CD4-positive, alpha-beta T cell treated with Interleukin-1 beta for 1 hour (primary cell): ENCODE measurements at regions not wholly inside any gene's neighbourhood (a gene's known extent, or its start where the extent isn't known, plus 50 kb on each side); places are given as distances from the start of the nearest gene placed in this dataset.

ENCODE experiments used
- DNase-seq, 2 donors: peaks; one replicate each; pipeline ENCODE4 v3.0.0-alpha.2; 2020 to 2022

DNA sequence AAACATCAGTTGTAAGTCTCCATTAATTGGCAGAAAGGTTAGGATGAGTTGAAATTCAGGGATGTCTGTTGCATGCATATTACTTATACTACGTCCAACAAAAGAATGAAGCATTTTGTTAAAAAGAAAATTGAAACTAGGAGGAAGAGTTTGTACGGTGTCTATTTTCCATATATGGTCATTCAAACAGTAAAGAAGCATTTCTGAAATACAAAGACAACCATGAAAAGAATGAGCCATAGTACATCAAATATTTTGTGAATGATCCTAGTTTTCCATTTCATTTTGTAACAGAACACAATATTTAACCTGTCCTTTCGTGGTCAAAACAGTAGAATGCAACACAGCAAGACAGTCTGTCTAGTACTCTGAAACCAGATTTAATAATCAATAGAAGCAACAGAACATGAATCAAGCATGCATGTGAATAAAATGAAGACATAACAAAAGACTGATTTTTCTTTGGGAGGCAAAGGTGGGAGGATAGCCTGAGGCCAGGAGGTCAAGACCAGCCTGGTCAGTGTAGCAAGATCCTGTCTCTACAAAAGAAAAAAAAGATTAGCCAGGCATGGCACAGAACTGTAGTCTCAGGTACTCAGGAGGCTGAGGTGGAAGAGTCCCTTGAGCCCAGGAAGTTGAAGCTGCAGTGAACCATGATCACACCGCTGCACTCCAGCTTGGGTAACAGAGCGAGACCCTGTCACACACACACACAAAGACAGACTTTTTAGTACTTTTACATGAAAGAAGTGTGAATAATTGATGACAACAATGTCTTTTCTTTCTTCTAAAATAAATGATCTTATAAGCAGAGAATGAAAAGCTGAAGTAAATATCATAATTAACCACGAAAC lies 156.0 kb downstream of the LRIG3 start:
- DNase-seq: no peak

DNA sequence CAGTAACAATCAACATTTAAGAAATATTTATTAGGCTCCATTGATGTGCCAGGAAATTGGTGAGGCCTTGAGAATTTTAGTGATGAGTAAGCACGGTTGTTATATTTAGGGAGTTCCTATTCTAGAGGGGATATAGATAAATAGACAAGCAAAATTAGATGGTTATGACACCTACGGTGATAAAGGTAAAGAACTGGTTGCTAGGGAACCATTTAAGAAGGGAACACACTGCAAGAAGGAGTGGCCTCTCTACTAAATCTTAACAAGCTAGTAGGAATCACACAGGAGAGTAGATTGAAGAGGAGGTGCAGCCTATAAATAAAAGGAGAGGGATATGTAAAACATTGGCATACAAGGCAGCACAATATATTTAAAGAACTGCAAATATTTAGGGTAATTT lies 155.2 kb downstream of the LRIG3 start:
- no peak for DNase-seq

DNA sequence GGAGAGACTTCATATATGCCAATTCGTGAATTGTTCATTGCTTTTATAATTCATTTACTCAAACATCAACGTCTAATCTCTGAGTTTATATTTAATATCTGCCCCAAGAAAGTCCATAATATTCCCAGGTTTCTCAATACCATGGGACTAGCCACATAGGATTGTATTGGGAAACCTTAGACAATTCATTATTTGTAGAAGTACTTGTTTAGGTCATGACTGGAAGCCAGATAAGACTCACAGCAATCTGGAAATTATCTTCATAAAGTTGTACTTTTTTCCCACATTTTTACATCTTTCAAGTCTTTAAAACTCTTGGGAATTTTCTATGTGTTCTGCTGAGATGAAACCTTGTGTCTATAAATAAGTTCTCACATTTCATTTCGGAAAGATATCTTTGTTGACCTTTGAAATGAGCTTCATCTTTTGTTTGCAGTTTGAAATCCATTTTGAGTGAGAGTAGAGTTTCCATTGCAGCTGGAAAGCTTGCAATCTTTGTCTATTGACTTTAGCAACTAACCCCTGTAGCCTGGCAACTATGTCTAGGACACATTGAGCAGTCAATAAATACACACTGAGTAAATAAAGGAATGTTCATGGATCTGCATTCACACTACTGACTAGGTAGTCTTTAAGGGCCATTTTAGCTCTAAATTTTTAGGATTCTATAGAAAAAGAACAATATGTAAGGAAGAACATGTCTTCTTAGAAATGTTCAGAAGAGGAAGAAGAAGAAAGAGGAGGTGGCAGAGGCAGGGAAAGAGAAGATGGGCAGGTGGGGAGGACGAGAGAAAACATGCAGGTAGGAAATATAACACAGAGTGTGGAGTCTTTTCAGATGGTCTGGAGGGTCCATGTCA lies 154.4 kb downstream of the LRIG3 start:
- no peak for DNase-seq

DNA sequence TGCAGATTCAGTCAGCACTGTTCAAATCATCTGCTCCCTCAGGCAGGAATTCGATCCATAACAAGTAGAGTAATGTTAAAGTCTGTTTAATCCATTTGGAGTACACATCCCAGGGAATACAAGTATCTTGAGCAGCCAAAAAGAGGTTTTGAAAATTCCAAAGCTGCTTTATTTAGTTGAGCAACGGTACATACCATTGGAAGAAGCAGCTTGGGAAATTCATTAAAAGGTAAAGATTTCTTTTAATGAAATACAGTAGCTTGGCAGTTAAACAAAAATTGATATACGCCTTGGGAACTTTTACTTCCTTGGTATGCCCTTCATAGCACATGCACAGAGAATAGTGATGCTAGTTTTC lies 153.8 kb downstream of the LRIG3 start:
- no peak for DNase-seq

DNA sequence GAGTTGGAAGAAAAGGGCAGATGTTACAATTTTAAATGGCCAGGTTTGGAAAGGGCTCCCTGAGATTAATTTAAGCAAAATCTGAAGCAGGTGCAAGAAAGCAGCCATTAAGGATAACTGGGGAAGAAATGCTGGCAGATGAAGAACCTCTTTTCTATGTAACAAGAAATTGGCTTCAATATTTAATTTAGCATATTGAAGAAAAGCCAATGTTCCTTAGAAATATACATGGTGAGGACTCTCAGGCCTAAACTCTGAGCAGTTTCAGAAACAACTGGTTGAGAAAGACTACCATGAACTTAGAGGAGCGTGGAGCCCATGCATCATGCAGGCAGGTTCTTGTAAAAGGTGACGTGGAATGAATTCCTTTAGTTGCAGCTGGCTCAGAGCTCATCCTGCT lies 152.8 kb downstream of the LRIG3 start:
- no peak for DNase-seq

DNA sequence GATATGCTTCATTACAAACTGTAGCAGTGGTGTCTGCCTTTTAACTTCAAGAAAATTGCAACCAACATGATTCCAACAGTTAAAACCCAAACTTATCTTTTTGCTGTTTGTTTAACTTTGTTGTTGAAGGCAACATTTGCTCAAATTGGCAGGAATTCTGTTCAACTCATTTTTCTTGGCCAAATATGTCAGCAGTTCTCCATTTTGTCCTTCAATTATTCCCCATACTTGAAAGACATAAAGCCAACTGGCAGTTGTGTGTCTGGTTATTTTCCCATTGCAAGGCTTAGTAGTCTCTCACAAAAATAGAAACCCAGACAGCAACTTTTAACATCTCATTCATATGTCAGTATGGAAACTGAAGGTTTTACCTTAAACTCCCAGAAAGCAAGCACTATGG lies 146.3 kb downstream of the LRIG3 start:
- DNase-seq: no peak

DNA sequence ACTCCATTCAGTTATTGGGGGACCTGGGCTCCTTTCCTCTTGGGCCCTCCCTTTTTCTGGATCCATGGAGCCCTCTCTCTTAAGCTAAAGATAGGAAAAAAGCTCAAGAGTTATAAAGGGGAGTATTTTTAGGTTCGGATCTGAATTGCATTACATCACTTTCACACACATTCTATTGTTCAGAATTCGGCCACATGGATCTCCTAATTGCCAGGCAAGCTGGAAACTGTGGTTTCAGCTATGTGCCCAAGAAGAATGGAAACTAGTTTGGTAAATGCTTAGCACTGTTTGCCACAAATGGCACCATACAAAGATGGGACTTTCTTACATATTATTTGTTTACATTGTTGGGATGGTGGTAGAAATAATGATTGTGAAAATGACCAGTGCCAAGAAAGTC lies 145.6 kb downstream of the LRIG3 start:
- no peak for DNase-seq

DNA sequence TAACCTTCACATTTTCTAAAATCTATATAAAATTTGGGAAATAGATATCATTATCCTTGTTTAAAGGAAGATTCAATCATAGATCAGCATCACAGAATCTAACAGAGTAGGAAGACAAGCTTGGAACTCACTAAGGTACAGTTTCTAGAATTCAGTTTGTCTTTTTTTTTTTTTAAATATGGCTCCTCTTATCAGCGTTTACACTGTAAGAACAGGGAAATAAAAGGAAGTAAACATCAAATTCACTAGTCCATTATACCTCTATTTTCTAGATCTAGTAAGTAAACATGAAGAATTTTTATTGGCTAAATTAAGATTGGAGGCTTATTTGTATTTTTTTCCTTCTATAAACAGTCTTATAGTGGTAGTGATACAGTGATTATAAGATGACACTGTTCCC lies 144.9 kb downstream of the LRIG3 start:
- no peak for DNase-seq

DNA sequence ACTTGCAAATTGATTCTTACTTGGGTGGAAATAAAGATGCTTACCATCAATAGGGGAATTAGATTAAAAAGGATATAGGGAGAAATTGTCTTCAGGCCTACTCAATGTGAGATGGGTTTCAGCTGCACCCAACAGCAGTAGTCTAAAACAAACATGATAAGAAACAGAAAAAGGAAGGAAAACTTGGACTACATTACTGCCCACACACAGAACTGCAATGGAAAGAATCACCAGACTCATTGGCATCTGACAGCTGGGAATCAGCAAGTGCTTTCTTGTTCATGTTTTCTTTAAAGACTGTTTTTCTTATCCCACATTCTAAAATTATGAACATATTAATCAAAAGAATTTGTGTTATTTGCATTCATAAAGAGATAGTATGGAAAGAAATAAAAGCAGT lies 144.2 kb downstream of the LRIG3 start:
- DNase-seq: no peak

DNA sequence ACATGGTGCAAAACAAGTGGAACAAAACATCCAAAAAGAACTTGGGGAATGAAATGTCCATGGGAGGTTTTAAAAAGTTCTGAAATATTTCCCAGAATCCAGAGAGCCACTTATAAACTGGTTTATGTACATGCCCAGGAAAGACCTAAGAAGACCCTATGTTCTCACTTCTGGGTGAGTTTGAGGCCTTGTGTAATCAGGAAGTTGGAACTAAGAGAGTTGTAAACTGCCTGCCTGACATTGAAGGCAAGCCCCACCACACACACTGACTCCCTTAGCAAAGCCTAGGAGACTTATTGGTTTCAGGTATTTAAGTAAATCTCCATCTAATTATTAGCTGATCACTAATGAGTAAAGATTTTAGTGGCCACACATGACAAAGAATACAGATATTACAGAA lies 142.5 kb downstream of the LRIG3 start:
- DNase-seq: no peak

DNA sequence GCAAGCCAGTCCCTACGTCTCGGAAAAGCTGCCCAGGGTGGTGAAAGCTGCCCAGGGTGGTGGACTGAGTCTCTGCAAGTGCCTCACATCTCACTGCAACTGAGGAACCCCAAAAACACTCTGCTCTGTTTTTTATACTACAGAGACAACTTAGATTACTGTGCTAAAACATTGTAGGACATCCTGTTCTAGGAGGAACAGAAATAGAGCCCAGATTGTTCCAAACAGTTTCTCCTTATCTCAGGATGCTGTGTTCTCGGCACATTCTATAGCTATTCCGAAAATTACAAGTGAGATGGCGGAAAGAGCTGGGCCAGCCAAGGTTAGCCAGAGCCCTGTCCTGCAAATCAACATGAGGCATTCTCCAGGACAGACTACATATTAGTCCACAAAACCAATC lies 138.7 kb downstream of the LRIG3 start:
- DNase-seq: no peak

DNA sequence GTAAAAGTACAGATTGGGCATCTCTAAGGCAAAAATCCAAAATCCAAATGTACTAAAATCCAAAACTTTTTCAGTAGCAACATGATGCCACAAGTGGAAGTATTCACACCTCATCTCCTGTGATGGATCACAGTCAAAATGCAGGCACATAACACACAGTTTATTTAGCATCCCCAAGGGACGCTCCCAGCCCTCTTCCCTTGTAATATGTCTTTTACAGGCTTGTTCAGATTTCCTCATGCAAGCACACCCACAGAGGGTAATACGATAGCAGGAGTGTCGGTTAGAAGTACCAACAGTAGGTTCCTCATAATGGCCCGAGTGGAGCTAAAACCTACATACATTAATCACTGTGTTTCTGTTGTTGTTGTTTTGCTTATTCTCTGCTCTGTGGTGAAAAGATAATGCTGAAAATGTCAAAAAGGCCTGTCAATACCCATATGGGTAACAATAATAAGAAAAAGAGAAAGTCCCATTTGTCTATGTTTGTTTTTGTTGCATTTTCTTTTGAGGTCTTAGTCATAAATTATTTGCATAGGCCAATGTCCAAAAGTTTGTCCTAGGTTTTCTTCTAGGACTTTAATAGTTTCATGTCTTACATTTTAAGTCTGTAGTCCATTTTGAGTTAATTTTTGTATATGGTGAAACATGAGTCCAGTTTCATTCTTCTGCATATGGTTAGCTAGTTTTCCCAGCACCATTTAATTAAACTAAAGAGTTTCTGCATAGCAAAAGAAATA lies 133.1 kb downstream of the LRIG3 start:
- DNase-seq: no peak

DNA sequence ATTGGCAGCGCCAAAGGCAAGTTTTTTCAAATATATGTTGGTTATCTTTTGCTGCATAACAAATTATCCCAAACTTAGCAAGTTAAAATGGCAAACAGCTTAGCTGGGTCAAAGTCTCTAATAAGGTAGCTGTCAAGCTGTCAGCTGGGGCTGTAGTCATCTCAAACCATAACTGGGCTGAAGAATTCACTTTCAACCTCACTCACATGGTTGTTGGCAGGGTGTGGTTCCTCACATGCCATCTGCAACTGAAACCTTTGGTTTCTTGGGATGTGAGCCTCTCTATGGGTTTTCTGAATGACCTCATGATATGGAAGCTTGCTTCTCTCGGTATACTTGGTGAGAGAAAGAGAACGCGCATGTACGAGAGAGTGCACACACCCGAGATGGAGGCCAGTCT lies 125.4 kb downstream of the LRIG3 start:
- DNase-seq: no peak

DNA sequence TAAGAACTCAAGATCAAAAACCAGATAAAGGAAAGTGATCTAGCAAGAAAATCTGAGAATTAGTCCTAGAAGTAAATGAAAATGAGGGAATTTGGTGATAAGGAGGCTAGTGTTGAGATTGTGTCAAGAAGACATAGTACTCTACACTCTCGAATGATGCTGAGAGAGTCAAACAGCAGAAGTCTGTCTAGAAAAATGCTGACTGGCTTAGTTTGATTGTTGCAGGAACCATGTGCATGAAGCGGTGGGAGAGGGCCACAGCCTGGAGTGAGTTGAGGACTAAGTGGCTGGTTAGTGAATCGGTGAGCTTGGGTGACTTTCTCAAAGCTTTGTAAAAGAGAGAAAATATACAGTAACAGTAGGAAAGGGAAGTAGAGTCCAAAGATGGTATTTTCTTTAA lies 124.5 kb downstream of the LRIG3 start:
- DNase-seq: no peak

DNA sequence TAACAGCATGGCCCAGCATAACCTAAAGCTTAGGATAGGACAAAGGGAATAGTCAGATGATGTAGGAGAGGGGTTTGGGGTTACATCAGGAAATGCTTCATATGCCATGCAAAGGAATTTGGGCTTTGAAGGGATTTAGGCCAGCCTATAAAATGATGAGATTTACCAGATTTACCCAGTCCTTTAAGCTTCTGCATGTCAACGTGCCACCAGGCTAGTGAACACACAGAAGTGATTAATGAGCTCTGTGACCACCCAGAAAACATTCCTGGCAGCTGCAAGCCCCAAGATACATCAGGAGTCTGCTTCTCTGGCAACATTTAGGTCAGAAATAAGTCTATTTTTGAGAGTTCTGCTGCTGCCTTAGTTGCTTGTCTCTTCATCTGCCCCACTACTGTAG lies 118.3 kb downstream of the LRIG3 start:
- DNase-seq: no peak

DNA sequence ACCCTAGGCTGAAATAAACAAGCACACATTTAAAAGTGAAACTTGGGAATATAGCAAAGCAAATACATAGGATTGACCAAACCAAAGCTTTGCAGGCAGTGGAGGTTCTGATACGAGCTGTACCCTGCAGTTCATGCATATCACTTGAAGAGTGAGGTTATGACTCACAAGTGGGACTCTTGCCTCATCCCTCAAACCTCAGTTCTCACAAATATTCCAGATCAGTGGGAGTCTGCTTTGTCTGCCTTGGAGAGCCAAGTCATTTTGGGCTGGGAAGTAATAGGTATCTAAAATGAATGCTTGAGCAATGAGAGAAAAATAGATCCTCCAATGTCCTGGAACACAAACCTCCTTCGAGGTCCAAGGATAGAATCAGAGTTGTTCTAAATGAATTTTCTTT lies 116.4 kb downstream of the LRIG3 start:
- no peak for DNase-seq

DNA sequence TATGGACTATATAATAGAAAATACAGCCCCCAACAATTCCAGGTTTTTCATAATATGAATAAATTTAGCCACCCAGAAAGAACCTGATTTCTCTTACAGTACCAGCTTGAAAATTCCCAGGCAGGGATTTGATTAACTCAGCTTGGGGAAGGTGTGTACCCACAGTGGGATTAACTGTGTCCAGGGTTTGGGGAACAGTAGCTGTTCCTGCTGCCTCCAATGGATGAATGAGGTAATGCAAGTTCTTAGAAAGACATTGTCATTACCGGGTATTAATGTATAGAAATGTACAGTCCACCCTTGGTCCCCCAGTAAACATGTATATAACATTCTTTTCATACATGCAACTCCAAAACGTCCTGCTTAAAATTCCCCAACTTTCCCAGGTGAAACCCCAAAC lies 115.6 kb downstream of the LRIG3 start:
- no peak for DNase-seq

DNA sequence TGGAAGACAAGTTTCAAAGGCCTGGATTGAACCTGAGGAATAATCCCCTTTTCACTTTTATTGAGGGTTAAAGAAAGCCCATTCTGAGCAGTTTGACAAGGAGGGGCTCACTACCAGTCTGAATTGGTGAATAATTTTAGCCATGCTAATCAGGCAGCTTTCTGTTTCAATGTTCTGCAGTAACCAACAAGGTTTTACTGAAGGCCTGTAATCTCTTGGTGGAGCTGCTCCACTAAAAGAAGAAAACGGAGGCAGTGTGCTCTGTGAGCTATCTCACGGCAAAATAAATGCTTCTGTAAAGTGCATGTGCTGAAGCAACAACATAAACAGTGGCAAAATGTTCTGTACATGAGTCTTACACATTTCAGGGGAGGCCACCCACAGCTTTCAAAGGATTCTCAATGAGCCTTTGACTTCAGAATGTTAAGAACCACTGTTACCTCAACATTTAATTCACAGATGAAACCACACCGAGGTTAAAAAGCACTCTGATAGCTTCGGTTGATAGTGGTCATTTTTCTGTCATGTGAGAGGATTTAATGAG lies 111.2 kb downstream of the LRIG3 start:
- no peak for DNase-seq

DNA sequence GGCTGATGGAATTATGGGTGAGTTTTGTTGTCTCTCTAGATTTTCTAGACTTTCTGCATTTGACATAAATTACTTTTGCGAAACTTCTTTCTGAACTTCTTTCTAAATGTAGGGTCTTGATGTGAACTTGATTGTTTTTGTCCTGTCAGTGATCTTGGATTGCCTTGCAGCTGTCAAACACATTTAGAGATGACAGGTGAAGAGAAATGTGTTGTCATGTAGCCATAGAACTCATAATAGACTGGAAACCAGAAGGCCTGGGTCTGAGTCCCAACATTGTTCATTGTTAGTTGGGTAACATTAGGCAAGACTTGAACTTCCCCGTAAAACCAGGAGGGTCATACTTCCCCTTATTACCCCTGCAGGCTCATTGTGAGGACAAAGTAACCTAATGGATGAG lies 109.0 kb downstream of the LRIG3 start:
- no peak for DNase-seq

DNA sequence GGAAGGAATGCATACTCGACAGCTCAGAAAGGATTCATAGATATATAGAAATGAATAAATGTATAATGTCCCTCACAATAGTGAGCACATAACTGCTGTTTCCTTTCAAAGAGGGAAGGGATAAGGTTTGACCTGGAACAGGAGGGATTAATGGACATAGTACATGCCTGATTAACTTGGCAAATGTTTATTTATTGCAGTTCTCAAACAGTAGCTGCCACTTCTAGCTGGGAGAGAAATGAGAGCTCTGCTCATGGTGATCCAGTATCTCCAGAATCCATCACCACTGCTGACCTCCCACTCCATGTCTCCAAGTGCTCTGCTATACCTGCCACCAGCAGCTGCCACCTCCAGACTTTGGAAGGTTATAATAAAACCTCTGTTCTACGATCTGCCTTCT lies 108.1 kb downstream of the LRIG3 start:
- no peak for DNase-seq

DNA sequence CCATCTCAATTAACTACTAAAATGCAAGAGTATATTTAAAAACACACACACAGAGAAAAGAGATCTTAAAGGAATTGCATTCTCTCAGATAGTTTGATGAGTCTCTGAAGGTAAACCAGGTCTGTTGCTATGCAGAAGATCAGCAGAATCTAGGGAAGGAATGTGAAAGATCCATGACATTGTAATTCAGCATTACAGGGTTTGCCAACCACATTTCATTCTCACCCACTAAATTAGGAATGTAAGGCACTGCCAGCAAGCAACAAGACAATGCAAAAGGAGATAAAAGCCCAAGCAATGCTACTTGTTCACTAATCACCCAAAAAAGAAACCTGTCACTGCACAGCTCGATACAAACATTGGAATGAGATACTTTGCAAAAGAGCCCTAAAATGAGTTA lies 106.3 kb downstream of the LRIG3 start:
- DNase-seq: no peak

DNA sequence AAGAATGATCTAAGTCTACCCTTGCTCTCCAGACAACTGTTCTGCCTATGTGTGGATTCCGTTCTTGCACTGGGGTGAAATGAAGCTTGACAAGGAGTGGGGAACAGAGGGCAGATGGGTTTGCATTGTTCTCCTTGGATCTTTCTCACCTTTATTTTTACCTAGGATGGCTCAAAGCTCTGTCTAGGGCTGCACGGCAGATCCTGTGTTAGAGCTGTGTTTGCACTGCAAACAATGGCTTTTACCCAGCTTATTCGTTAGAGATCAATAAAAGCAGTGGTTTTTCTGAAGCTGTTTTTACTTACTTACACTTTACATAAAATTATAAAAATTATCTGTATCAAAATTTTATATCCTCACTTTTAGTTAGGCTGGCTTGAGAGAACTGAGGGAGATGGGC lies 105.1 kb downstream of the LRIG3 start:
- DNase-seq: no peak

DNA sequence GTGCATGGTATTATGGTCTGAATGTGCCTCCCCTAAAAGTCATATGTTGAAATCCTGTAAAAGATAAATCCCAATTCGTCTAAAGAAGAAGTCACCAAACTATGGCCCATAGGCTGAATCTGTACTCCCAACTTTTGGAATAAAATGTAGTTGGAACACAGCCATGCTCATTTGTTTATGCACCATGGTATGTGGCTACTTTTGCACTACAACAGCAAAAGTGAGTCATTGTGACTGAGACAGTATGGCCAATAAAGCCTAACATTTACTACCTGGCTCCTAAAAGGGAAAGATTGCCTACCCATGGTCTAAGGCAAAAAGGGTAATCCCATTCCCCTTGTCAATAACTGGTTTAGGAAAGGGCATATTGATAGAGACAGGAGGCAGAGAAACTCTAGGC lies 101.8 kb downstream of the LRIG3 start:
- no peak for DNase-seq
